ENCODE measurements at regions not wholly inside any gene's neighbourhood (a gene's known extent, or its start where the extent isn't known, plus 50 kb on each side); places are given as distances from the start of the nearest gene placed in this dataset.

DNA sequence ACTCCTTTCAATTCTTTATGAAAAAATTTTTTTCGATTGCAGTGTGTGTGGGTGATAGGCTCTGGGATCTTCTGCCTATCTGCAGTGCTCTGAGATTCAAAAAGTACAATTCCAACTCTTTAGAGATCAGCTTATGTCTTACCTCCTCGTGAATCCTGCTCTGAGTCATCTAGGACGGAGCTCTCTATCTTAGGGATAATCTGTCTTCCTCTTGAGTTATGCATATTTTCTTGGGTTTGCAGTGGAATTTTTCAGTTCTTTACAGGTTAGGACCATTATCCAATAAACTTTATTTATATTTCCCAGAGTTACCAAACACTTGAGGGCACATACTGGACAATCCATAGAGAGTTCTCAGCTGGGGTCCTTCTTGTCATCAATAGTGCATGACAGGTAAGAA, 428.6 kb downstream of the ACTR3B start:
- TF ChIP-seq KDM3A (CRISPR knock-in tag; IDR thresholded peaks at IDR 0.05; ENCODE audit: low read depth), result no peak
- no peak for TF ChIP-seq HDAC6 (IDR thresholded peaks at IDR 0.05; ENCODE audit: low read depth, low read length)
- TF ChIP-seq POLR2A (IDR thresholded peaks at IDR 0.05; ENCODE audit: insufficient read depth in 1 of 2, low read depth in 2 of 2, low read length in 2 of 2), result no peak
- TF ChIP-seq SIN3A (IDR thresholded peaks at IDR 0.05; ENCODE audit: borderline replicate concordance, low read depth, low read length), result no peak
- no peak for TF ChIP-seq KAT7 (CRISPR knock-in tag; IDR thresholded peaks at IDR 0.05; ENCODE audit: borderline replicate concordance)
